Stimulated activated naive CD8-positive, alpha-beta T cell treated with anti-CD3 and anti-CD28 coated beads, Interleukin-15, Interleukin-2, amounts not matched to agents 100 U/mL and 50 U/mL, for 24 hours (primary cell): ENCODE measurements at regions not wholly inside any gene's neighbourhood (a gene's known extent, or its start where the extent isn't known, plus 50 kb on each side); places are given as distances from the start of the nearest gene placed in this dataset.

ENCODE experiments used
- ATAC-seq: fragments of 150-1000 bp; cut with Tn5 transposase; one replicate; pipeline ENCODE4 v1.10.0; 2021
- DNase-seq: peaks from one replicate; pipeline ENCODE4 v3.0.0; 2021

DNA sequence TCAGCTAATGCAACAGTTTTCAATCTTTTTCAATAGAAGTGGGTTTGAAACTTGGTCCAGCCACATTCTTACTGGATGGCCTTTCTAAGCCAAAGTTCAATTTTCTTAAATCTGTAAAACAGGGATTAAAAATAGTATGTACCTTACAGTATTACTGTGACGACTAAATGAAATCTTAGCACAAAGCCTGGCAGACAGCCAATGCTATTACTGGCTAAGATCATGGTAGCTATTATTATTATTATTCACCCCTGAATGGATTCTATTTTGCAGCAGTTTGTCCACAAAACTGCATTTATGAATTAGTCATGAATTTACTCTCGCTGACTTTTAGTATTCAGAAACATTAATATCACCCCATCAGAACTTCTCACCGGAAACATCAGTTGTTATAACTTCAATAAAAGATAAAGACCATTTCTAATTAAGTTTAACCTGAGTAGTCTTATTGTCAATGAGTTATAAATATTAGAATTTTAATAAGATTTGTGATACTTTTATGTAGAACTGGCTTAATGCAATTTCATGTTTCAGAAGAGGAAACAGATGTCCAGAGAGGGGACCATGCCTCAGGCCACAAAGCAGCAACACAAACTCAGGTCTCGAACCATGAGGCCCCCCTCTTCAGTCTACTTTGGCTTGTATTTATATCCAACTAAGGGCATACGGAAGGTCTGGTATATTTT lies 468.2 kb downstream of the ARHGEF28 start:
- ATAC-seq (no peak), DNase-seq (no peak)

DNA sequence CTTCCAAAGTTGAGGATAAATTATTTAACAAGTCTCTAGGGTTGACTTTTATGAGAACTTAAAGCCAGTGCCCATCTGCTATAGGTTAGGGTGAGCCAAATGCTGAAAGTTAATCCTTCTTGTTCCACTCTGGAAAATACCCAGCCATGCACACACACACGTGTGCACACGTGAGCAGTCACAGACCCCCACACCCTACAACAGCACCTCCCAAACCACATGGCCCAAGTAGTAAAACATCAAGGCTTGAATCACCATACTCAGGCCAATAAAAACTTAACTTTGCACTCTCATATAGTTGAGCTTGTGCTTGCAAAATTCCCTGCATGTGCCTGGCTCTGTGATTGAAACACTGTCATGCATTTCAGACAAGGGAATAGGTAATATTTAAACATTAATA lies 467.6 kb downstream of the ARHGEF28 start:
- no peak for ATAC-seq
- no peak for DNase-seq

DNA sequence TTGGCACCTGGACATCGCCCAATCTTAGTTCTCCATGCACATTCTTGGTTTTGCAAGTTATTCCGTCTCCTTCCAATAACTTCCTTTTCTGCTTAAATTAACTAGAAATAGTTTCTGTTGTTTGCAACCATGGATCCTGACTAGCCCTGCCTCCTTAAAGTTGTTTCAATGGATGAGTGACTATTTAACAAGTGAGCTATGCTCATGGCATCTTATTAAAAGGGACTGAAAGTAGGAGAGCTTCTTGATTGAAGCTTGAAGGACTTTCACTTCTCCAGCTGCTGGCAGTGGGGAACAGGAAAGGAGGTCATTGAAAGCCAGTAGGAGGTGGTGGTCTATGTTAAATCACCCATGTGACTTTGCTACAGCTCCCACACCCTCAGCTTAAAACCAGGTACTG lies 466.8 kb downstream of the ARHGEF28 start:
- DNase-seq (no peak), ATAC-seq (no peak)

DNA sequence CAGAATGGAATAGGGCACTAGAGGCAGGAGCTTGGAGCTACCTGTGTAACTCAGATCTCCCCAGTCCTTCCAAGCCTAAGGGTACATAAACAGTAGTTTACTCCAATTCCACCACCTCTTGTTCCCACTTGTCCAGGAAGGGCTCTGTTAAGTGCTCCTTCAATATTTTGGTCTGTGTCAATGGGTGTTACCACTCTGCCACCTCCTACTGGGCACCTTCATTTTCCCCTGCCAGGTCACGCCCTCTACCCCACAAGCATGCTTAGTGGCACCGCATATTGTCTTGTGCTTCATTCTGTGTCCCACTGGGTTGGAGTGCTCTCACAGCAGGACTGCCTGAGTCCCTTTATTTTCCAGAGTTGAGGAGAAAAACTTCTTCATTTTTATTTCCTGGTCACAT lies 459.8 kb downstream of the ARHGEF28 start:
- peak; percentile 32 for ATAC-seq
- DNase-seq: no peak

DNA sequence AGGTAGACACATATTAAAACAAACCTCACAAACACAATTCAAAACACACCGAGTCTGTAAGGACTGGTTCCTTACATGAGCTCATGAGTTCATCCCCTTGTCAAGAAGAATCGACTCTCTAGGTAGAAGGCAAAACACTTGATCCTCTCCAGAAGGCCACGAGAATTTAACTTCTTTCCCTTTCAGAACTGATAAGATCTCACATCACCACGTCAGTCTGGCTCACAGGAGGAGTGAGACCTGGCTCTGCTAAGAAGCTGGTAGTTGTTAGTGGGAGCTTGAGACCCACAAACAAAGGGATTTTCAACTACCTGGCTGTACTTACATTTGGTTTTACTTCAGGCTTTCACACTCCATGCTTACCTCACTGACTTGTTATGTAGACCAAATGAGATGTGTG lies 459.2 kb downstream of the ARHGEF28 start:
- DNase-seq (no peak), ATAC-seq (no peak)

DNA sequence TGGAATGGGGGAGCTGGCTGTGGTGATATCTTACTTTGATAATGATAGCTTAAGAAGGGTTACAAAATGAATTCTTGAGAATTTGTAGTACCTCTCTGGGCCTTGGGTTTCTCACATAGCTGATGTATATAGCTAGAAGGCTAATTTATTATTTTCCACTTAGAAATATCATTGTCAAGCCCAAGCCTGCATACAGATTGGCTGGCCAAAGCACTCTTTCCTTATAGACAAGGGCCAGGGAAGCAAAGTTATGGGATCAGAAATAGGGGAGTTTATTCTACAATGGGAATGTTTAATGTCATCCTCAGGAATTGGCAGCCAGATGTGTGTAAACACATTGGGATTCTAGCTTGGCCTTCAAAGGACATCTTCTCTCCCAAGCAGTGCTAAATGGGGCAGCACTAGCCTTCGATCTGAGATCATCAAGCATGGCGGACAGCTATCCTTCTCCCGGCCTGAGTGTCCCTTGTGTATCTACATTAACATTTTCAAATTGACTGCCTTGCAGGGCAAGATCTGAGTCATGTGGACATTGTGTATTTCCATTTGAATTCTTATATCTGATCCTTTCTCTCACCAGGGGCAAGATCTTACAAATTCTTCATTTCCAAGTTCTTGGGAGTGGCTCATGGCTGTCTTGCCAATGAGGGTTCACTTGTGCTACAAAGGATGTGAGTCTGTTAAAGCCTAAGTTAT lies 457.2 kb downstream of the ARHGEF28 start:
- DNase-seq: no peak

DNA sequence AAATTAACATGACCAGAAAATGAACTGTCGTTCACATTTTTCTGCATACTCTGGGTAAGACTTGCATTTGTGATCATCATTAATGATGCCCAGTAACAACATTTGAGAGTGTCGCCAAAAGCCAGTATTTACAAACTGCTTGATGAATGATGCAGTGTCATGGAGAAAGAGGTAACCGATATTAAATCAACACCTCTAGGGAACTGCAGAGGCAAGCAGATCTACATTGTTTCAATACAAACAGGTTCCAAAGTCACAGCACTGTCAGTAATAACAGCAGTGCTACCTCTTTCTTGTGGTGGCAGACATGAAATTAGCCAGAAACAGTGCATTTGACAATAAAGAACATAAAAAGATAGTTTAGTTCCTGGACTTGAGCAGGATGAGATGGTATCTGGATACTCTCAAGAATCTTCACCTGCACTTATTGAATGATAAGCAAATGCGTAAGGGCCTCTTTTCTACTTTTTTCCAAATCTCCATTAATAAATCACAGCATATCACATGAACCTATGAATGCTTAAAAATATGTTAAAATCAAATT lies 456.6 kb downstream of the ARHGEF28 start:
- no peak for DNase-seq
- ATAC-seq: no peak

More for the DNA sequence above, 457.2 kb downstream of the ARHGEF28 start:
- no peak for ATAC-seq

DNA sequence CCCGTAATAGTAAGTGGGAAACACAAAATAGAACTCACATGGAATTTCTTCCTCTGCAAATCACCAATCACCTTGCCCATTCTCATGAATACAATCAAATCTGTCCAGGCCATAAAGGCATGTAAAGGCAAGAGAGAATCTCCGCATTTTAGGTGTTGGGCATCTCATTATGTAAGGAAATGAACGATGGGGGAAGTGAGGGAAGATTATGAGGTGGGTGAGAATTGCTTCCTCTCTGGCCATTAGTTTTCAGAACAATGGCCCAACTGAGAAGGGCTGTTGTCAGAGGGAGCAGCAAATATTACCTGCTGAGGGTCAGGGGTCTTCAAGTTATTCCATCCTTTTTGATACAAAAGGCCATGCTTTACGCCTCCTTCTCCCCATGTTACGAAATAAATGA lies 455.1 kb downstream of the ARHGEF28 start:
- ATAC-seq: no peak

DNA sequence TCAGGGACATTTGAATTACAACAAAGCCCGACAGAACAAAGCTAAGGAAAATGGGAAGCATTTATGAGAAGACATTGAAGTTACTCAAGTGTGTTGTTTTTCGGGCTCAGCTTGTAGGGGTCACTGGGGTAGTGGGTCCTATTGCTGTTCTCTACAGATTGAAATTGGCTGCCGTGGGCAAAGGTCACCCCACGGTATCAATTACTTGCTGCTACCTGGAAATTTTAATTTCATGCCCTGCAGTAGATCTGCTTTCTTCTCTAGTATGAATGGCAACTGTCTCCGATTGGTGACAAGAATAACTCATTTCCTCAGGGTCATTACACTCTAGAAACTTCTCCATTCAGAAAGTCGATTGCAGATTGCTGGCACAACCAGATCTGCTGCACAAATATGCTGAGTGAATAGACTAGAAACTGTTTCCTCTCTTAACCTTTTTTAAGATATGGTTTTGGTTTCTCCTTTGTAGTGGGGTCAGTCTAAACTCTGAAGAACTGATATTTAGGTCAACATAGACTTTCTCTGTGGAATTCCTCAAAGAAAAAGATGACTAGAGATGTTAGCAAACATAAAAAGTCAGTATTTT lies 454.1 kb downstream of the ARHGEF28 start:
- DNase-seq: no peak
- no peak for ATAC-seq

More for the DNA sequence above, 455.1 kb downstream of the ARHGEF28 start:
- DNase-seq: no peak

DNA sequence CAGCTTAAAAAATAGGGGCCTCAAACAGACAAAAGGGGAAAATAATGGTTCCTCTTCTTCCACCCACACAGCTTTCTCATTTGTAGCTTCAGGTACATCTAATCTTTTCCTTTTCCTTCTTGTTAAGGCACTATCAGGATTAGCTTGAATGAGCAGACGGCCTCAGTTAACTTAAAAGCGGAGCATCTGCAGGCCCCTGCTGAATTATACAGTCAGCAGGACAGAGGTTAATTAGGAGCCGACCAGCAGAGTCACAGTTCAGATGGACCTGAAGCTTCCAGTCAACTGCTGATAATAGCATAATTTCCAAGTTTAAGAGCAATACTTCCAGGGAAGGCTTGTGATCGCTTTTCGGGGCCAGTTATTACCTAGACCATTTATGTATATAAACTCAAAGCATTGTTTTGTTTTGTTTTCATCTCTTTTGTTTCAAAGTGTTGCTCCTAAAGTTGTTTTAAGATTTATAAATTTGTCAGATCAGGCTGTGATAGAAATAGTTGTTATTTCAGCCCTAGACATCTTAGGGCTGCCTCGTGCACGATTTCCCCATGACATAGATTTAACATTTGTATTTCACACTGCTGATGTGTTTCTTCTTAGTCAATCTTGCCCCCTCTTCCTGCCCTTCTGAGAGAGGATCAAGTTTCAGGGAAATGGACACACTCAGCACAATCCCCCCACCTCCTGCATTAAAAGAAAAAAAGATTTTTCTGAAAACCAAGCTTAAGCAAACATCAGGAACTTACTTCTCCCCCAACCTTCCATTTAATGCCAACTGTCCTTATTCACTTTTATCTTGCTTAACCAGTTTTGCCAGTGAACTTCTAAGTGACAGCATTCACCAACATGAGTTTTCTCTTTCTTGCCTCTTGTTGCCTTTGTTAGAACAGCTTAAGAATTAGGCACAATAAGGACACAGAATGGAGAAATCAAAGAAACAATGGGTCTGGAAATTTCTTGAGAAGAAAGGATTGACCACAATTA lies 449.8 kb downstream of the ARHGEF28 start:
- DNase-seq (no peak), ATAC-seq (no peak)

DNA sequence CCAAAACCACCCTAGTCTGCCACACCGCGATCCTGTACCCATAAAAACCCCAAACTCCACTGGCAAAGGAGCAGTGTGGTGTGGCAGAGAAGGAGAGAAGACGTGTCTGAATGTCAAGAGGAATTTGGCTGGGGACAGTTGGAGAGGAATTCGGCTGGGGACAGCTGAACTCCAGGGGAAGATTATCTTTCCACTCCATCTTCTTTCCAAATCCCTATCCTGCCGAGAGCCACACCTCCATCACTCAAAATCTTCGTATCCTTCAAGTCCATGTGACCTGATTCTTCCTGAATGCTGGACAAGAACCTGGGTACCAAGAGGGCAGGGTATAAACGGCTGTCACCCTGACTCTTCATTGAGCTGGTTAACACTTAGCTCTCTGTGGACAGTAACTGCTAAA lies 448.1 kb downstream of the ARHGEF28 start:
- ATAC-seq: no peak
- no peak for DNase-seq

DNA sequence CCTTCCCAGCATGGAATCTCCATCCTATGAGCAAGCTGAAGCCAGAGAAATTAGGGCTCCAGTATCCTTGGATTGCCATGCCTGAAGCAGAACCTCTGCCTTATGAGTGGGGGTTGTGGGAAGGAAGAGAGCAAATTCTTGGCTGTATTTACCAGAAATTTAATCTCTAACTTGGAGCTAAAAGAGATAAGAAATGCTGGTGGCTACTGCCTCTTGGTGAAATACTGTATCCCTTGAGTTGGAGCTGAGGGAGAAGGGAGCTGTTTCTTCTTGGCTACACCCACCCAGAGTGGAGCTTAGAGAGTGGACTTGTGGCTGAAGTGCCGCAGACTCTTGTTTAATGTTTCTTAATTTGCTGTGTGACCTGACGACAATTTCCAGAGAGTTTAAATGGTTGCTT lies 447.3 kb downstream of the ARHGEF28 start:
- no peak for ATAC-seq
- DNase-seq: no peak

DNA sequence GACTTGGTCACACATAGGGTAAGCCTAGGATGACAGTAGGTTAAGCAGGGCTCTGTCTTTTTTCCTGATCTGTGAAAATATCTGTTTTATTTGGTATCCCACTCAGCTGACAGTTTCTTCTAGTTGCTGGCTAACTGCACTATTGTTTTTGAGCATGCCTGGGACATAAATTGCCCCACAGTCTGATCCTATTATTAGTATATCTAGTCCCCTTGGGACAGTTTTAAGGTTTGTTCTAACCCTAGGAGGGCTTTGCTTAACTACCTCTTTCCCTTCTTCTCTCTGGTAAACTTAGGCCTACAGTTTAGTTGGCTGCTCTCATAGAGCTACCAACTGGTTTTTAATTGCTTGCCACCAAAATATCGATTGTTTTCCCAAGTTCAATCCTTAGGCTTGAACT lies 446.6 kb downstream of the ARHGEF28 start:
- ATAC-seq (no peak), DNase-seq (no peak)

DNA sequence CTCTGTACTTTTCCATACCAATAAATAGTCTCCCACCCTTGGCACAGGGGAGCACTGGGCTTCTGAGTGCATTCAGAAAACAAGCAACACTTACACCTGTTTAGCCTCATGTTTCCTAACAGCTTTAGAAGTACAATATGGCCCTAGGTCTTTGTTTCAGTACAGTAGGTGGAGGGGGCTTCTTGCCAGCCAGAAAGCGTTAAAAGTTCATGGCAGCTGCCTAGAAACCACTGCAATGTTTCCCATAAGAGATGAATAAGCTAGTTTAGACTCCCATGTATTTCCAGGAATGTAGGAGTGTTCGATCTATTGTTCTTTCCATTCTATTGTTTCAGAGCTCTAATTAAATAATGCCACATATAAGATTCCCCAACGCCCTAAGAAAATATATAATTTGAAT lies 444.8 kb downstream of the ARHGEF28 start:
- DNase-seq (no peak), ATAC-seq (no peak)

DNA sequence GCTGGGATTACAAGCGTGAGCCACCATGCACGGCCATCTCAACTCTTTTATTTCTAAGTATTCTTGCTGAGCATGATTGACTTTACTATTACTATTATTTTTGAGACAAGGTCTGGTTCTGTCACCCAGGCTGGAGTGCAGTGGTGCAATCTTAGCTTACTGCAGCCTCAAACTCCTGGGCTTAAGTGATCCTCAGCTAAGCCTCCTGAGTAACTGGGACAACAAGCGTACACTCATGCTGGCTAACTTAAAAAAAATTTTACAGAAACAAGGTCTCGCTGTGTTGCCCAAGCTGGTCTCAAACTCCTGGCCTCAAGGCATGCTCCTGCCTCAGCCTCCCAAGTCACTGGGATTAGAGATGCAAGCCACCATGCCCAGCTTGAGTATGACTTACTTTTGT lies 443.7 kb downstream of the ARHGEF28 start:
- no peak for ATAC-seq

DNA sequence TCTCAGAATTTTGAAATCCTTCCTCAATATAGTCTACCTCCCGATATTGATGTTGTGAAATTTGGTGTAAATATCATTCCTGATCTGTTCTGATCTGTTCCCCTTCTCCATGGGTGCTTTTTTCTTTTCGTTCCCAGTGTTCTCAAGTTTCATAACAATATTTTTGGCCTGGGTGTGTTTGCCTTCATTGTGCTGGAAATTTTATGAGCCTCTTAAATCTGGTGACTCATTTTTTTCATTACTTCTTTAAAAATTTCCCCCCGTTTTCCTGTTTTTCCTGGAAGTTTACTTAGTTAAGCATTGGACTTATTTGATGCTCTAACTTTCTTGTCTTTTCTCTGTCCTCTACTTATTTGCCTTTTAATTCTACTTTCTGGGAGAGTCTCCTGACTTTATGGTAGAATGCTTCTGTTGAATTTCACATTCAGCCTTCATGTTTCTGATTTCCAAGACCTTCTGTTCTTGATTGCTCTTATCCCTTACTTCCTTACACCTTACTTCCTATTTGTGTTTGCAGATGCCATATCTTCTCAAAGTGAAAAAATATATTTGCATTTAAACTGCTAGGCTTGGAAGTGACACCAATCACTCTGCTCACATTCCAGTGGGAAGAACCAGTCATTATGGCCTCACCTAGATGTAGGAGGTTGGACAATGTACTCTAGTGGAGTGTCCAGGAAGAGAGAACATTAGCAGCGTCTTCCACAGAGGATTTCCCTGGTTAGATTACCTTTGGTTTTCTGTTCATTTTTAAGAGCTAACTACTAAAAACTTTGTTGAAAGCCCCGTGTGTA lies 441.9 kb downstream of the ARHGEF28 start:
- ATAC-seq (no peak), DNase-seq (no peak)

More for the DNA sequence above, 443.7 kb downstream of the ARHGEF28 start:
- no peak for DNase-seq

DNA sequence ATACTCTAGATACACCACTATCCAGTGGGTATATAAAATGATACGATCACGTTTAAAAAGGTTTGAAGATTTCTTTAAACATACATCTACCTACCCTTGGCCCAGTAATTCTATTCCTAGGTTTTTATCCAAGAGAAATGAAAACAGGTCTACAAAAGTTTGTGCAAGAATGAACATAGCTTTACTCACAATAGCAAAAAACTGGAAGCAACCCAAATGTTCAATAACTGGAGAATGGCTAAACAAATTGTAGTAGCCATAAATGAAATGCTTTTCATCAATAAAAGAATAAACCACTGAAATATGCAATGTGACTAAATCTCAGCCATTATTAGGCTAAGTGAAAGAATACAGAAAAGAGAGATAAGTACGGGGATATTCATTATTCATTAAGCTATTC lies 438.9 kb downstream of the ARHGEF28 start:
- ATAC-seq (no peak), DNase-seq (no peak)

DNA sequence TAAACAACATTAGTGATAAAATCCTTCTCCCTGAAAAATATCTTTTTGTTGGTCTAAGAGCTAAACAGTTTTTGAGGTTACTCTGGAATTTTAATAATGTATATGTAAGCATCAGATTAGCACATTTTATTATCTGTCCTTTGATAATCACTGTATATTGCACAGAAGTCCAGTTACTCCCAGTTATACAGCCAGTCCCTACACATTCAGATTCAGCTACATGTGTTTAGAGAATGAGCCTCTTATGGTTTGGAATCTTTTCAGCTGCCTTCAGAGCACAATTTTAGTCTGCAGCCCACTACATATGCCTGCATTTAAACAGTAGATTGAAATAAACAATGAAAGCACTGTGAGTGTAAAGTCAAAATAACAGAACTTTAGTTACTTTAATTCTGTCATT lies 438.2 kb downstream of the ARHGEF28 start:
- DNase-seq (no peak), ATAC-seq (no peak)

DNA sequence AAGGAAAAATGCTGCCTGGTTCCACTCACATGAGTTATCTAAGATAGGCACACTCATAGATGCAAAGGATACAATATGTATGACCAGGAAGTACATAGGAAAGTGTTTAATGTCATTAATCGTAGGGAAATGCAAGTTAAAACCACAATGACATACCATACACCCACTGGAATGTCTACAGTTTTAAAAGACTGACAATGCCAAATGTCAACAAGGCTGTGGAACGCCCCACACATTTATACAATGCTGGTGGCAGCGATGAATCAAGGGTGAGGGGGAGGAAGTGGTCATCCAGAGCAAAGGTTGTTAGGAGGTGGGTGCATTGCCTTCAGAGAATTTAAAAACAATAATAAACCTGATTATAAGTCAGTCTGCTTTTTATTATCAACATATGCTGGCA lies 437.8 kb downstream of the ARHGEF28 start:
- ATAC-seq: peak; percentile 65
- no peak for DNase-seq

DNA sequence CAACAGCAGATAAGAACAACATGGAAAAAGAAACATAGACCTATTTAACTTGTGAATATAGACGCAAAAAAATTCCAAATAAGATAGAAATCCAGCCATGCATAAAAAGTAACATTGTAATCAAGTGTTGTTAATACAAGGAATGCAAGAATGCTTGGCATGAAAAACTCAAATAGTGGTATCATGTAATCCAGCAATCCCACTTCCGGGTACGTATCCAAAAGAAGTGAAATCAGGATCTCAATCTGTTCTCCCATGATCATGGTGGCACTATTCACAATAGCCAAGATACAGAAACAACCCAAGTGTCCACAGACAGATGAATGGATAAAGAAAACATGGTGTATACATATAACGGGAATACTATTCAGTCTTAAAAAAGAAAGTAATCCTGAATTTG lies 437.4 kb downstream of the ARHGEF28 start:
- no peak for DNase-seq
- ATAC-seq: no peak

DNA sequence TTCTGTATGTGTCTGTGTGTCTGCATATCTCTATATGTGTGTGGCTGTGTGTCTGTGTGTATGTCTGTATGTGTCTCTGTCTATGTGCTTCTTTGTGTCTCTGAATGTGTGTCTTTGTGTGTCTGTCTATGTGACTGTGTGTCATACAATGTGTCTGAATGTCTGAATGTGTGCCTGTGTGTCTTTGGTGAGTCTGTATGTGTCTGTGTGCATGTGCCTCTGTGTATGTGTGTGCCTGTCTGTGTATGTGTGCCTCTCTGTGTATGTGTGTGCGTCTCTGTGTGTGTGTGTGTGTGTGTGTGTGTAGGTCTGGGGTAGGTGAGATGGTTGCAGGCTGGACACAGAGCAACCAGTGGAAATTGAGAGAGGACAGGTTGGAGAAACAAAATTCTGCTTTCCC lies 435.3 kb downstream of the ARHGEF28 start:
- ATAC-seq: no peak
- DNase-seq: no peak
